ENCODE measurements at regions not wholly inside any gene's neighbourhood (a gene's known extent, or its start where the extent isn't known, plus 50 kb on each side); places are given as distances from the start of the nearest gene placed in this dataset.
A peak's percentile ranks its signal among the peaks of the same experiment; 100 is the strongest.
"Not testable (repeated sequence)": the region's sequence is repeated elsewhere in the genome, so short reads cannot be mapped to it uniquely, and the experiment has no call there.

DNA sequence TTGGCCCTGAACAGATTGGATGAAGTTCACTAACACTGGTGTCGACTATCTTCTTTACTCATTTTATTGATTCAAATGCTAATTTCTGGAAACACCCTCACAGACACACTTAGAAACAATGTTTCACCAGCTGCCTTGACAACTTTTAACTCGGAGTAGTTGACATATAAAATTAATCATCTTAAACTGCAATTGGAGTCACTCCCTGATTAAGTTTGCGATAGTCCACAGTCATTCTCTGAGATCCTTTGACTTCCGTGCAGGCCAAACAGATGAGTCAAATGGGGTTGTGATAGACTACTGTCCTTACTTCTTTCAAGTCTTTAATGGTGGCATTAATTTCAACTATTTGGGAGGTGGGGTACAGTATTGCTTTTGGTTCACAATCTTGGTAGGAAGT, 114.4 kb upstream of the PCSK1 start:
- DNase-seq (ENCODE audit: low read depth in 1 of 2, low spot score in 1 of 2) (no peak), FAIRE-seq (no peak), ATAC-seq (no peak)
- H3K4me1 ChIP-seq: no peaks in the 10 kb centered on the region; the same call in 2 of the 3 replicates
- ChIA-PET CTCF (interaction anchor here (0.7 kb wide), 1 partner anchor 627 kb away, joined by 3 read pairs; no protein-coding TSS in a partner anchor), POLR2A (no interaction called here)
- H3K27ac ChIP-seq: no peak overlapping the region
- no peak overlapping the region for H3K4me2 ChIP-seq
- 74% methylated on average over 4 of the region's 4 CpGs for WGBS (ENCODE audit: missing lambda C conversion rate)
- H3K4me3 ChIP-seq: no peak overlapping the region
- TF ChIP-seq HDAC2 (IDR thresholded peaks at IDR 0.05) (no peak), ZSCAN20 (CRISPR knock-in tag; IDR thresholded peaks at IDR 0.05) (no peak), JUN (IDR thresholded peaks at IDR 0.05) (no peak), JUNB (IDR thresholded peaks at IDR 0.05) (no peak), EHMT2 (IDR thresholded peaks at IDR 0.05; ENCODE audit: low read depth) (no peak), HES2 (IDR thresholded peaks at IDR 0.05) (no peak), KDM1A (IDR thresholded peaks at IDR 0.05; ENCODE audit: low read depth) (no peak), HEYL (CRISPR knock-in tag; IDR thresholded peaks at IDR 0.05) (no peak), ZNF302 (CRISPR knock-in tag; IDR thresholded peaks at IDR 0.05) (no peak), RCOR1 (IDR thresholded peaks at IDR 0.05; ENCODE audit: low read depth, low read length) (no peak), CBX8 (IDR thresholded peaks at IDR 0.05) (no peak), GATA3 (IDR thresholded peaks at IDR 0.05; ENCODE audit: borderline replicate concordance) (no peak), ESRRA (IDR thresholded peaks at IDR 0.05; ENCODE audit: borderline replicate concordance, low read length) (no peak), NR3C1 (IDR thresholded peaks at IDR 0.05) (no peak), CHD2 (IDR thresholded peaks at IDR 0.05; ENCODE audit: low read length, partially characterized antibody) (no peak)
- TF ChIP-seq, protein P1, sequence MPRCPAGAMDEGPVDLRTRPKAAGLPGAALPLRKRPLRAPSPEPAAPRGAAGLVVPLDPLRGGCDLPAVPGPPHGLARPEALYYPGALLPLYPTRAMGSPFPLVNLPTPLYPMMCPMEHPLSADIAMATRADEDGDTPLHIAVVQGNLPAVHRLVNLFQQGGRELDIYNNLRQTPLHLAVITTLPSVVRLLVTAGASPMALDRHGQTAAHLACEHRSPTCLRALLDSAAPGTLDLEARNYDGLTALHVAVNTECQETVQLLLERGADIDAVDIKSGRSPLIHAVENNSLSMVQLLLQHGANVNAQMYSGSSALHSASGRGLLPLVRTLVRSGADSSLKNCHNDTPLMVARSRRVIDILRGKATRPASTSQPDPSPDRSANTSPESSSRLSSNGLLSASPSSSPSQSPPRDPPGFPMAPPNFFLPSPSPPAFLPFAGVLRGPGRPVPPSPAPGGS (IDR thresholded peaks at IDR 0.05): no peak
- H3K9me3 ChIP-seq: no peaks in the 10 kb centered on the region; the same call in 2 of the 3 replicates

GRCh38 chr5:96548905-96549304, 113.3 kb upstream of the CAST start:
- CTCF ChIA-PET: interaction anchor here (1.0 to 1.5 kb wide), 3 partner anchors 16 to 204 kb away, joined by 3 to 9 read pairs (median 4); no protein-coding TSS in a partner anchor
- POLR2A ChIA-PET: no interaction called here
- Histone ChIP-seq H3K4me1 (no peaks in the 10 kb centered on the region; the same call in 2 of the 3 replicates), H3K27ac (peak overlapping the region in 1 of 2 experiments; percentile 29; a peak in 2 of 6 replicates), H3K4me3 (no peak overlapping the region), H3K4me2 (no peak overlapping the region), H3K9me3 (no peaks in the 10 kb centered on the region; the same call in 2 of the 3 replicates)
- DNase-seq (ENCODE audit: low read depth in 1 of 2, low spot score in 1 of 2) (peak in 1 of 2 experiments; percentile 20), ATAC-seq (peak in 1 of 2 experiments; percentile 54; a peak in 3 of 6 replicates), FAIRE-seq (no peak)
- 15% methylated on average over 2 of the region's 2 CpGs for WGBS (ENCODE audit: missing lambda C conversion rate)
- TF ChIP-seq FOSB (CRISPR knock-in tag; IDR thresholded peaks at IDR 0.05): no peak
- TF ChIP-seq BHLHE40 (IDR thresholded peaks at IDR 0.05; ENCODE audit: low read depth, low read length): no peak
- 0 out of 5 replicates have a peak, but pooled peaks have one; percentile 12 to 16 for TF ChIP-seq RAD21 (conservative IDR thresholded peaks at IDR 0.05 in 1 of 2, IDR thresholded peaks at IDR 0.05 in 1 of 2)

- H3K9me3 ChIP-seq; H3K4me3 ChIP-seq; H3K4me1 ChIP-seq; H3K4me2 ChIP-seq; H3K27ac ChIP-seq; CTCF ChIA-PET; POLR2A ChIA-PET; DNase-seq (ENCODE audit: low read depth in 1 of 2, low spot score in 1 of 2); FAIRE-seq; ATAC-seq: not testable (repeated sequence)
- 47% methylated on average over 2 of the region's 2 CpGs for WGBS (ENCODE audit: missing lambda C conversion rate)
Observed at GRCh38 chr5:96560857-96561256, 101.3 kb upstream of the CAST start.

DNA sequence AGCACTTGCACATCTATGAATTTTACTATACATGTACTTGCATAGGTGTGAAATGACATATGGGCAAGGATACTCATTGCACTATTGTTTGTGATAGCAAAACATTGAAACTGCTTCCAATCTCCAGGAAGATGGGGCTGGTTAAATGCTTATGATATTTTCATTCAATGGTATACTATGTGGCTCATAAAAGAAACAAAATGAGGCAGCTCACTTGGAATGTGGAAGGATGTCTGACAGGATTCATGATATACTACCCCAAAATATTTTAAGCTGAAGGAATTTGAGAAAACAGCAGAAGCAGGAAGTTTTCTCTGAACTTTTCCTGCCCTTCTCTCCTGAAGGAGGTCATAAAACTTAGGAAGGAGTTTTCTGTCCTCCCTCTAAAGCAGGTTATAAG, 99.6 kb upstream of the CAST start:
- TF ChIP-seq NFE2L2 (conservative IDR thresholded peaks at IDR 0.05; ENCODE audit: low read length): no peak
- TF ChIP-seq CBX2 (IDR thresholded peaks at IDR 0.05; ENCODE audit: borderline replicate concordance, low read depth): no peak
- no peak for TF ChIP-seq ZFP36 (IDR thresholded peaks at IDR 0.05; ENCODE audit: borderline replicate concordance, partially characterized antibody)
- no peak for TF ChIP-seq BHLHE40 (IDR thresholded peaks at IDR 0.05; ENCODE audit: low read depth, low read length)
- TF ChIP-seq, protein P2, sequence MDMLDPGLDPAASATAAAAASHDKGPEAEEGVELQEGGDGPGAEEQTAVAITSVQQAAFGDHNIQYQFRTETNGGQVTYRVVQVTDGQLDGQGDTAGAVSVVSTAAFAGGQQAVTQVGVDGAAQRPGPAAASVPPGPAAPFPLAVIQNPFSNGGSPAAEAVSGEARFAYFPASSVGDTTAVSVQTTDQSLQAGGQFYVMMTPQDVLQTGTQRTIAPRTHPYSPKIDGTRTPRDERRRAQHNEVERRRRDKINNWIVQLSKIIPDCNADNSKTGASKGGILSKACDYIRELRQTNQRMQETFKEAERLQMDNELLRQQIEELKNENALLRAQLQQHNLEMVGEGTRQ (IDR thresholded peaks at IDR 0.05): no peak
- TF ChIP-seq JUNB (IDR thresholded peaks at IDR 0.05): no peak
- TF ChIP-seq GATA3 (IDR thresholded peaks at IDR 0.05; ENCODE audit: borderline replicate concordance): no peak
- no peak for TF ChIP-seq ZSCAN20 (CRISPR knock-in tag; IDR thresholded peaks at IDR 0.05)
- no peak for TF ChIP-seq NPAS2 (CRISPR knock-in tag; IDR thresholded peaks at IDR 0.05; ENCODE audit: borderline replicate concordance)
- TF ChIP-seq POLR2A (IDR thresholded peaks at IDR 0.05; ENCODE audit: low read length): no peak
- TF ChIP-seq FOSB (CRISPR knock-in tag; IDR thresholded peaks at IDR 0.05): no peak
- TF ChIP-seq FOXS1 (CRISPR knock-in tag; IDR thresholded peaks at IDR 0.05): no peak
- no peak for TF ChIP-seq E2F6 (IDR thresholded peaks at IDR 0.05; ENCODE audit: borderline replicate concordance, low read depth)
- TF ChIP-seq RAD21 (conservative IDR thresholded peaks at IDR 0.05 in 1 of 2, IDR thresholded peaks at IDR 0.05 in 1 of 2): no peak
- TF ChIP-seq KDM5A (IDR thresholded peaks at IDR 0.05): no peak
- TF ChIP-seq JUN (IDR thresholded peaks at IDR 0.05): no peak
- no peak for TF ChIP-seq RCOR1 (IDR thresholded peaks at IDR 0.05; ENCODE audit: low read depth, low read length)
- TF ChIP-seq ZC3H11A (IDR thresholded peaks at IDR 0.05): no peak
- TF ChIP-seq EHMT2 (IDR thresholded peaks at IDR 0.05; ENCODE audit: low read depth): no peak
- TF ChIP-seq HOXB13 (CRISPR knock-in tag; IDR thresholded peaks at IDR 0.05; ENCODE audit: low read depth): no peak
- H3K27ac ChIP-seq: 0 out of 6 replicates have a peak overlapping the region, but pooled peaks of 1 of the 2 experiments have one; percentile 30
- DNase-seq (ENCODE audit: low read depth in 1 of 2, low spot score in 1 of 2) (no peak), ATAC-seq (peak in 1 of 2 experiments; percentile 52; a peak in 1 of 6 replicates), FAIRE-seq (no peak)
- H3K4me1 ChIP-seq: peaks cover 22% of the 10 kb centered on the region; the same call in 2 of the 3 replicates
- no peak overlapping the region for H3K4me2 ChIP-seq
- no peak overlapping the region for H3K4me3 ChIP-seq
- ChIA-PET CTCF (no interaction called here), POLR2A (no interaction called here)
- H3K9me3 ChIP-seq: no peaks in the 10 kb centered on the region
